Testis (tissue), 2 donors: ENCODE measurements at regions not wholly inside any gene's neighbourhood (a gene's known extent, or its start where the extent isn't known, plus 50 kb on each side); places are given as distances from the start of the nearest gene placed in this dataset.

Experiments used
- DNase-seq: peaks from one replicate; pipeline ENCODE4 v3.0.0-alpha.2; 2019
- H3K27ac ChIP-seq, 2 donors: fragments of 200-600 bp; sonication (generic); one replicate each; pipeline ENCODE4 v1.5.1; 2019
- H3K27me3 ChIP-seq: fragments of 200-600 bp; sonication (generic); one replicate; pipeline ENCODE4 v1.5.1; 2019
- H3K36me3 ChIP-seq: fragments of 200-600 bp; sonication (generic); one replicate; pipeline ENCODE4 v1.5.1; 2017; ENCODE audit warnings: low read depth; ENCODE audit errors: missing control alignments
- H3K4me1 ChIP-seq: fragments of 200-600 bp; sonication (generic); one replicate; pipeline ENCODE4 v1.5.1; 2019
- H3K4me3 ChIP-seq, 2 donors: fragments of 200-600 bp; sonication (generic); one replicate each; pipeline ENCODE4 v1.5.1; 2017 to 2019
- H3K9me3 ChIP-seq: fragments of 200-600 bp; sonication (generic); one replicate; pipeline ENCODE4 v1.5.1; 2017
- CTCF ChIP-seq, 3 experiments: fragments of 450-650 bp in 2 of 3; fragments of 200-600 bp in 1 of 3; sonication (generic) in 1 of 3; IDR thresholded peaks; one replicate each; pipeline ENCODE4 v1.5.1; 2016 to 2019; ENCODE audit warnings: antibody characterized with exemption in 3 of 3, mild to moderate bottlenecking in 2 of 3, moderate library complexity in 1 of 3
- POLR2A ChIP-seq: fragments of 450-650 bp; IDR thresholded peaks from one replicate; pipeline ENCODE4 v1.6.1; 2017; ENCODE audit warnings: antibody characterized with exemption, mild to moderate bottlenecking, moderate library complexity
- WGBS, 2 donors: methylation state at CpG; one replicate each; pipeline ENCODE4 v1.1.5; 2018; 5-methylcytosine and 5-hydroxymethylcytosine counted together
- intact Hi-C: fragments of 100-400 bp; cut with DNase I; formaldehyde crosslinking; loops from one replicate; pipeline ENCODE4 v1.15.1; 2023; ENCODE audit warnings: low total_unique reads

GRCh38 chr20:11403711-11404110, 514.0 kb upstream of the BTBD3 start:
- no peak overlapping the region for H3K4me3 ChIP-seq
- no peaks in the 10 kb centered on the region for H3K36me3 ChIP-seq
- TF ChIP-seq CTCF (IDR thresholded peaks at IDR 0.05): no peak
- TF ChIP-seq POLR2A: no peak
- peak; percentile 24 for DNase-seq
- no peaks in the 10 kb centered on the region for H3K9me3 ChIP-seq
- H3K27me3 ChIP-seq: no peaks in the 10 kb centered on the region
- peak overlapping the region; percentile 20 to 73 for H3K27ac ChIP-seq
- intact Hi-C loops: no loop called here
- H3K4me1 ChIP-seq: peaks cover 6% of the 10 kb centered on the region
- 24 to 28% methylated on average over 2 of the region's 2 CpGs for WGBS, 2 donors

- Histone ChIP-seq H3K4me3 (no peak overlapping the region), H3K9me3 (no peaks in the 10 kb centered on the region), H3K36me3 (no peaks in the 10 kb centered on the region), H3K27me3 (no peaks in the 10 kb centered on the region), H3K27ac (no peak overlapping the region), H3K4me1 (peaks cover 6% of the 10 kb centered on the region)
- WGBS, 2 donors: 86 to 88% methylated on average over 6 of the region's 6 CpGs
- intact Hi-C loops: no loop called here
- DNase-seq: no peak
- no peak for TF ChIP-seq POLR2A
- TF ChIP-seq CTCF (IDR thresholded peaks at IDR 0.05): no peak
These were observed 510.8 kb upstream of the BTBD3 start for GRCh38 chr20:11406877-11407276.

GRCh38 chr20:11409561-11409960, 508.1 kb upstream of the BTBD3 start:
- Histone ChIP-seq H3K36me3 (no peaks in the 10 kb centered on the region), H3K4me1 (no peaks in the 10 kb centered on the region), H3K27ac (no peak overlapping the region), H3K27me3 (no peaks in the 10 kb centered on the region), H3K4me3 (no peak overlapping the region), H3K9me3 (no peaks in the 10 kb centered on the region)
- intact Hi-C loops: no loop called here
- TF ChIP-seq POLR2A (no peak), CTCF (IDR thresholded peaks at IDR 0.05) (no peak)
- DNase-seq: no peak

- TF ChIP-seq POLR2A (no peak), CTCF (IDR thresholded peaks at IDR 0.05) (no peak)
- no peaks in the 10 kb centered on the region for H3K9me3 ChIP-seq
- H3K27ac ChIP-seq: no peak overlapping the region
- H3K4me1 ChIP-seq: no peaks in the 10 kb centered on the region
- intact Hi-C loops: no loop called here
- H3K36me3 ChIP-seq: no peaks in the 10 kb centered on the region
- WGBS, 2 donors: 60 to 70% methylated on average over 11 of the region's 11 CpGs
- H3K27me3 ChIP-seq: no peaks in the 10 kb centered on the region
- peak; percentile 49 for DNase-seq
- peak overlapping the region; percentile 0 to 2 for H3K4me3 ChIP-seq
These were observed 505.9 kb upstream of the BTBD3 start for GRCh38 chr20:11411765-11412164.

- WGBS, 2 donors: 42 to 49% methylated on average over 3 of the region's 3 CpGs
- no peak overlapping the region for H3K27ac ChIP-seq
- H3K4me1 ChIP-seq: no peaks in the 10 kb centered on the region
- intact Hi-C loops: no loop called here
- TF ChIP-seq CTCF (IDR thresholded peaks at IDR 0.05) (no peak), POLR2A (no peak)
- no peaks in the 10 kb centered on the region for H3K27me3 ChIP-seq
- H3K36me3 ChIP-seq: no peaks in the 10 kb centered on the region
- H3K4me3 ChIP-seq: no peak overlapping the region
- no peaks in the 10 kb centered on the region for H3K9me3 ChIP-seq
- no peak for DNase-seq
These were observed 490.7 kb upstream of the BTBD3 start for GRCh38 chr20:11426948-11427347.
